HG03025 (cell line): ENCODE measurements at regions not wholly inside any gene's neighbourhood (a gene's known extent, or its start where the extent isn't known, plus 50 kb on each side); places are given as distances from the start of the nearest gene placed in this dataset.

Experiments
- ATAC-seq: cut with Tn5 transposase; IDR thresholded peaks from one replicate; pipeline ENCODE4 v1.9.1; 2021; ENCODE audit warnings: mild to moderate bottlenecking, moderate library complexity; ENCODE audit not compliant: unreplicated experiment, low FRiP score

GRCh38 chr5:26681861-26682260 lies 356.5 kb downstream of the CDH9 start:
- ATAC-seq, result no peak

- no peak for ATAC-seq
Observed at GRCh38 chr5:26674846-26675245, 363.5 kb downstream of the CDH9 start.

GRCh38 chr5:26669523-26669922 lies 368.9 kb downstream of the CDH9 start:
- no peak for ATAC-seq

- ATAC-seq, result no peak
Observed at GRCh38 chr5:26669031-26669430, 369.4 kb downstream of the CDH9 start.

GRCh38 chr5:26666371-26666770 lies 372.0 kb downstream of the CDH9 start:
- no peak for ATAC-seq

- ATAC-seq, result no peak
Observed at GRCh38 chr5:26663500-26663899, 374.9 kb downstream of the CDH9 start.

- ATAC-seq, result no peak
Observed at GRCh38 chr5:26662806-26663360, 375.5 kb downstream of the CDH9 start.

- no peak for ATAC-seq
Observed at GRCh38 chr5:26660116-26660515, 378.3 kb downstream of the CDH9 start.

- ATAC-seq, result no peak
Observed at GRCh38 chr5:26649000-26649399, 389.4 kb downstream of the CDH9 start.

- ATAC-seq, result no peak
Observed at GRCh38 chr5:26647781-26648180, 390.6 kb downstream of the CDH9 start.

- no peak for ATAC-seq
Observed at GRCh38 chr5:26645659-26646058, 392.7 kb downstream of the CDH9 start.

- ATAC-seq, result no peak
Observed at GRCh38 chr5:26641492-26641891, 396.9 kb downstream of the CDH9 start.

- ATAC-seq, result no peak
Observed at GRCh38 chr5:26625099-26625498, 413.3 kb downstream of the CDH9 start.

- ATAC-seq, result no peak
Observed at GRCh38 chr5:26622947-26623346, 415.4 kb downstream of the CDH9 start.

GRCh38 chr5:26610577-26610976 lies 427.8 kb downstream of the CDH9 start:
- no peak for ATAC-seq

- no peak for ATAC-seq
Observed at GRCh38 chr5:26601563-26601962, 436.8 kb downstream of the CDH9 start.

- ATAC-seq, result no peak
Observed at GRCh38 chr5:26582350-26583045, 455.9 kb downstream of the CDH9 start.

GRCh38 chr5:26579712-26580111 lies 458.7 kb downstream of the CDH9 start:
- ATAC-seq, result no peak

GRCh38 chr5:26578002-26578401 lies 460.4 kb downstream of the CDH9 start:
- no peak for ATAC-seq

- ATAC-seq, result no peak
Observed at GRCh38 chr5:26572480-26572879, 465.9 kb downstream of the CDH9 start.

GRCh38 chr5:26569929-26570258 lies 468.5 kb downstream of the CDH9 start:
- ATAC-seq, result no peak

- ATAC-seq, result no peak
Observed at GRCh38 chr5:26569241-26569928, 469.0 kb downstream of the CDH9 start.
